ENCODE measurements at regions not wholly inside any gene's neighbourhood (a gene's known extent, or its start where the extent isn't known, plus 50 kb on each side); places are given as distances from the start of the nearest gene placed in this dataset.

DNA sequence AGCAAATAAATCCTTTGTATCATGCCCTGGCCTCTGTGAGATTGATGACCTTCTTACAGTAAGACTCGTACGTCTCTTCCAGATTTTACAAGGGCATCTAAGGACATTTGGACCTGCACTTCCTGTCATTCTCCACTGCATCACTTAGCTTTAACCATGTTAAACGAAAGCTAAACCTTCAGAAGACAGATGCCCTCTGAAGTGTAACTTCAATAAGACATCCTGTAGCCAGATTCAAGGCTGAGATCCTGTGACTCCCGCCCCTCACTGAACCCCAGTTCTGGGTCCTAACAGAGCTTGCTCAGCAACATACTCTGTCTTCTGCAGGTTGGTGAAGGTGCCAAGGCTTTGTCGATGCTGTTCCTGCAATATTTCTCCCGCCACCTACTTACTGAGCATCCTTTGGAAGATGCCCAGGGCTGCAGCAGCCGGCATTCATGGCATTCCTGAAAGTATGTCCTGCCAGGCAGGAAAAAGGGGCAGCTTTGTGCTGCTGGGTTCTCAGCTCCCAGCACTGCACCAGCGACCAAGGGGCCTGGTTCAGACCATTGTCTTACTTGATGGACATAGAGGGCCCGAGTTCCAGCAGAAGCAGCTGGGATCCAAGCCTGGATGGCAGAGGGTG is 131.1 kb downstream of the AXIN2 start:
- TF ChIP-seq EZH2 (IDR thresholded peaks at IDR 0.05; ENCODE audit: insufficient read depth, low read length), result no peak
- TF ChIP-seq, protein P1, sequence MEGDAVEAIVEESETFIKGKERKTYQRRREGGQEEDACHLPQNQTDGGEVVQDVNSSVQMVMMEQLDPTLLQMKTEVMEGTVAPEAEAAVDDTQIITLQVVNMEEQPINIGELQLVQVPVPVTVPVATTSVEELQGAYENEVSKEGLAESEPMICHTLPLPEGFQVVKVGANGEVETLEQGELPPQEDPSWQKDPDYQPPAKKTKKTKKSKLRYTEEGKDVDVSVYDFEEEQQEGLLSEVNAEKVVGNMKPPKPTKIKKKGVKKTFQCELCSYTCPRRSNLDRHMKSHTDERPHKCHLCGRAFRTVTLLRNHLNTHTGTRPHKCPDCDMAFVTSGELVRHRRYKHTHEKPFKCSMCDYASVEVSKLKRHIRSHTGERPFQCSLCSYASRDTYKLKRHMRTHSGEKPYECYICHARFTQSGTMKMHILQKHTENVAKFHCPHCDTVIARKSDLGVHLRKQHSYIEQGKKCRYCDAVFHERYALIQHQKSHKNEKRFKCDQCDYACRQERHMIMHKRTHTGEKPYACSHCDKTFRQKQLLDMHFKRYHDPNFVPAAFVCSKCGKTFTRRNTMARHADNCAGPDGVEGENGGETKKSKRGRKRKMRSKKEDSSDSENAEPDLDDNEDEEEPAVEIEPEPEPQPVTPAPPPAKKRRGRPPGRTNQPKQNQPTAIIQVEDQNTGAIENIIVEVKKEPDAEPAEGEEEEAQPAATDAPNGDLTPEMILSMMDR (IDR thresholded peaks at IDR 0.05; ENCODE audit: insufficient read depth, low read depth, low read length), result no peak
- no peak overlapping the region for H2AFZ ChIP-seq (ENCODE audit: low read depth, low read length)
- H3K36me3 ChIP-seq (ENCODE audit: insufficient read depth, low read length), result no peaks in the 10 kb centered on the region
- Mint-ChIP-seq H3K27me3 (ENCODE audit: low read depth, unreplicated experiment) (peaks cover 7% of the 10 kb centered on the region), H3K27ac (ENCODE audit: unreplicated experiment) (no peak overlapping the region), H3K4me1 (ENCODE audit: low read depth, unreplicated experiment) (peaks cover 13% of the 10 kb centered on the region), H3K9me3 (ENCODE audit: unreplicated experiment) (peaks cover 5% of the 10 kb centered on the region), H3K4me3 (ENCODE audit: unreplicated experiment) (no peak overlapping the region), H3K36me3 (ENCODE audit: low read depth, unreplicated experiment) (no peaks in the 10 kb centered on the region)
- no peaks in the 10 kb centered on the region for H3K27me3 ChIP-seq (ENCODE audit: insufficient read depth, low read length)
- DNase-seq (ENCODE audit: low read depth), result no peak
- no peaks in the 10 kb centered on the region for H4K20me1 ChIP-seq (ENCODE audit: insufficient read depth, low read length)
- H3K9me3 ChIP-seq (ENCODE audit: insufficient read depth, low read depth, low read length), result no peaks in the 10 kb centered on the region
- H3K79me2 ChIP-seq (ENCODE audit: insufficient read depth, low read length), result no peaks in the 10 kb centered on the region
- no peak for FAIRE-seq
- H3K4me2 ChIP-seq (ENCODE audit: low read length), result no peak overlapping the region
- no peak overlapping the region for H3K9ac ChIP-seq (ENCODE audit: low read length)
- no peak overlapping the region for H3K27ac ChIP-seq (ENCODE audit: low read depth, low read length)
- H3K4me1 ChIP-seq (ENCODE audit: insufficient read depth, low read length), result no peaks in the 10 kb centered on the region
- no peak overlapping the region for H3K4me3 ChIP-seq (ENCODE audit: insufficient read depth, low read depth, low read length)

DNA sequence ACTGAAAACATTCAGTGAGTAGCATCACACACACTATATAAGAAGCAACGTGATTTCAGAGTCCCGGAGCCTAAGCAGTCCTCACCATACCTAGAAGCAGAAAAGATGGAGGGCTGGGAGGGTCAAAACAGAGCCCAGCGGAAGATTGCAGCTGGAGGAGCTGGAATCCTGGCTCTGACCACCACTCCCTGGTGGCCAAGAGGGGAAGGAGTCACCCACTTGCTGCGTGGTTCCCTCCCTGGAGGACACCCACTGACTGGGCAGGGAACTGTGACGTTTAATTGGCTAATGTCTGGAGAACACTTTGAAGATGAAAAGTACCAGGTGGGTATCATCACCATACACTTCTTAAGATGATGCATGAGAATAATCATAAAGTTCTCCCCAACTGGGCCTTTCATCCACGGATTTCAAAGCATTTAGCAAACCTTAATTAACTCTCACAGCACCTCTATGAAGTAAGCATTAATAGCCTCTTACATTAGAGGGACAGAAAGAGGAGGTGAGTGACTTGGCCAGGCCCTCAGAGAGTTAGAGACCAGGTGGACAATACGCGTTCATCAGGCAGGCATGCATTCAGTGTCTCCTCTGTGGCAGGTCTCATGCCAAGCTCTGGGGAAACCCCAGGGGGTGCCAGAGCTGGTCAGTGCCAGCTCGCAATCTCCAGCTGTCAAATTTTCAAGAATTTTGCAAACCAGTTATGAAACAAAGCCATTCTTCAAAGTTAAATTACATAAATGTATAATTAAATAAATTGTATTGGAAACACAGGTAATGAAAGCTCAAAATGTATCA is 137.9 kb downstream of the AXIN2 start:
- no peak overlapping the region for H3K27ac ChIP-seq (ENCODE audit: low read depth, low read length)
- H3K9ac ChIP-seq (ENCODE audit: low read length), result no peak overlapping the region
- no peak for DNase-seq (ENCODE audit: low read depth)
- H3K4me1 ChIP-seq (ENCODE audit: insufficient read depth, low read length), result no peaks in the 10 kb centered on the region
- no peaks in the 10 kb centered on the region for H3K27me3 ChIP-seq (ENCODE audit: insufficient read depth, low read length)
- H3K9me3 ChIP-seq (ENCODE audit: insufficient read depth, low read depth, low read length), result no peaks in the 10 kb centered on the region
- H3K79me2 ChIP-seq (ENCODE audit: insufficient read depth, low read length), result no peaks in the 10 kb centered on the region
- peaks cover 9% of the 10 kb centered on the region for H3K9me3 Mint-ChIP-seq (ENCODE audit: unreplicated experiment)
- H3K36me3 Mint-ChIP-seq (ENCODE audit: low read depth, unreplicated experiment), result no peaks in the 10 kb centered on the region
- no peak overlapping the region for H3K27ac Mint-ChIP-seq (ENCODE audit: unreplicated experiment)
- no peak overlapping the region for H2AFZ ChIP-seq (ENCODE audit: low read depth, low read length)
- no peaks in the 10 kb centered on the region for H3K4me1 Mint-ChIP-seq (ENCODE audit: low read depth, unreplicated experiment)
- no peak for TF ChIP-seq EZH2 (IDR thresholded peaks at IDR 0.05; ENCODE audit: insufficient read depth, low read length)
- no peak overlapping the region for H3K4me2 ChIP-seq (ENCODE audit: low read length)
- no peak overlapping the region for H3K4me3 ChIP-seq (ENCODE audit: insufficient read depth, low read depth, low read length)
- peaks cover 9% of the 10 kb centered on the region for H3K27me3 Mint-ChIP-seq (ENCODE audit: low read depth, unreplicated experiment)
- H4K20me1 ChIP-seq (ENCODE audit: insufficient read depth, low read length), result no peaks in the 10 kb centered on the region
- no peak for FAIRE-seq
- H3K36me3 ChIP-seq (ENCODE audit: insufficient read depth, low read length), result no peaks in the 10 kb centered on the region
- no peak overlapping the region for H3K4me3 Mint-ChIP-seq (ENCODE audit: unreplicated experiment)

DNA sequence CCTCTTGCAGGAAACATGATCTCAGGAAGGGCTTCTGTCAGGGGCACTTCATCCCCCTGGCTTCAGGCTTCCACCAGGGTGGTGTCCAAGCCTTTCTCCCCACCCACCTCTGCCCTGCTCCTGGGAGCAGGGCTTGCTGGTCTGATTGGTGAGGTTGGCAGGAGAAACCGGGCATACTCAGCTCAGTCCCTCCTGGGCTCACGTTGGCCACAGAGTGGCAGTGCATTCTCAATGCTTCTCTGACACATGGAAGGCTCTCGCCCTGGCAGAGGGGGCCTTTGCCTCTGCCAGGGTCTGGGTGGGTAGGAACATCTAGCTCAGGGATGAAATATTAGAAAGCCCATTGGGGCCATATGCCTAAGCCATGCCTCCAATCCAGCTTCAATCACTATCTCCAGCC is 142.8 kb downstream of the AXIN2 start:
- peaks cover 3% of the 10 kb centered on the region for H3K27me3 ChIP-seq (ENCODE audit: insufficient read depth, low read length)
- H3K4me1 Mint-ChIP-seq (ENCODE audit: low read depth, unreplicated experiment), result no peaks in the 10 kb centered on the region
- TF ChIP-seq, protein P1 (IDR thresholded peaks at IDR 0.05; ENCODE audit: insufficient read depth, low read depth, low read length), result no peak
- H4K20me1 ChIP-seq (ENCODE audit: insufficient read depth, low read length), result no peaks in the 10 kb centered on the region
- no peak overlapping the region for H3K27ac Mint-ChIP-seq (ENCODE audit: unreplicated experiment)
- H3K9me3 Mint-ChIP-seq (ENCODE audit: unreplicated experiment), result peaks cover 4% of the 10 kb centered on the region
- no peaks in the 10 kb centered on the region for H3K4me1 ChIP-seq (ENCODE audit: insufficient read depth, low read length)
- H3K4me3 ChIP-seq (ENCODE audit: insufficient read depth, low read depth, low read length), result no peak overlapping the region
- DNase-seq (ENCODE audit: low read depth), result no peak
- no peak overlapping the region for H3K4me3 Mint-ChIP-seq (ENCODE audit: unreplicated experiment)
- FAIRE-seq, result no peak
- H3K9me3 ChIP-seq (ENCODE audit: insufficient read depth, low read depth, low read length), result no peaks in the 10 kb centered on the region
- H3K36me3 ChIP-seq (ENCODE audit: insufficient read depth, low read length), result no peaks in the 10 kb centered on the region
- no peaks in the 10 kb centered on the region for H3K79me2 ChIP-seq (ENCODE audit: insufficient read depth, low read length)
- no peak overlapping the region for H3K9ac ChIP-seq (ENCODE audit: low read length)
- no peak overlapping the region for H3K4me2 ChIP-seq (ENCODE audit: low read length)
- H2AFZ ChIP-seq (ENCODE audit: low read depth, low read length), result no peak overlapping the region
- H3K27me3 Mint-ChIP-seq (ENCODE audit: low read depth, unreplicated experiment), result peaks cover 2% of the 10 kb centered on the region
- no peak overlapping the region for H3K27ac ChIP-seq (ENCODE audit: low read depth, low read length)
- H3K36me3 Mint-ChIP-seq (ENCODE audit: low read depth, unreplicated experiment), result no peaks in the 10 kb centered on the region

Data from astrocyte (in vitro differentiated cells and primary cell).